K562 (cell line): ENCODE measurements at regions not wholly inside any gene's neighbourhood (a gene's known extent, or its start where the extent isn't known, plus 50 kb on each side); places are given as distances from the start of the nearest gene placed in this dataset.

ENCODE experiments used
- ATAC-seq: fragments of 200-7000 bp; cut with Tn5 transposase; 3 replicates; pipeline ENCODE4 v1.9.1; 2020; ENCODE audit warnings: moderate library complexity
- BruUV-seq: library from RNA; stranded (reverse); fragments of 400-500 nt; replicated peaks from 2 replicates; lab custom pipeline; 2021; lab: Mats Ljungman, UMichigan
- CTCF ChIA-PET: fragments of 300-600 bp; formaldehyde crosslinking; extraction: SDS; loops from one replicate; lab custom pipeline; 2021; ENCODE audit warnings: low intra/inter-chr PET ratio; lab: Yijun Ruan, JAX
- POLR2A ChIA-PET: fragments of 300-600, 350-650 bp; sonication (Branson Sonifier 250); formaldehyde crosslinking; extraction: SDS; loops from one replicate; lab custom pipeline; 2021; ENCODE audit warnings: antibody characterized with exemption, inconsistent platforms; lab: Yijun Ruan, JAX
- DNase-seq, 4 experiments: peaks; one replicate each; pipeline versions ENCODE4 v3.0.0 to v3.0.0-alpha.2; 2011 to 2018; ENCODE audit warnings: low spot score in 3 of 4, mixed read lengths in 3 of 4; ENCODE audit errors: extremely low read depth in 1 of 4
- FAIRE-seq: peaks from 2 replicates; lab custom pipeline; 2011; peaks lifted over from hg19 to GRCh38; lab: Jason Lieb, UNC
- H2AFZ ChIP-seq: 2 replicates; pipeline ENCODE4 v1.6.0; 2011; ENCODE audit warnings: low read depth, low read length, control low read depth, inconsistent platforms
- H3K27ac ChIP-seq: fragments of 200-600 bp; 3 replicates; pipeline ENCODE4 v1.8.0; 2011; ENCODE audit warnings: low read depth, mild to moderate bottlenecking, control low read depth, inconsistent platforms, low read length, moderate library complexity, mixed read lengths; ENCODE audit errors: extremely low read depth
- H3K27me3 ChIP-seq, 2 experiments: fragments of 300-600 bp in 1 of 2; 2 replicates in 1 of 2; 3 replicates in 1 of 2; pipeline versions ENCODE4 v1.6.0 to v1.8.0; 2011; ENCODE audit warnings: inconsistent platforms in 2 of 2, low read length in 2 of 2, mild to moderate bottlenecking in 1 of 2, mixed read lengths in 1 of 2, moderate library complexity in 1 of 2; ENCODE audit not compliant: control insufficient read depth in 2 of 2, insufficient read depth in 2 of 2
- H3K36me3 ChIP-seq: fragments of 300-600 bp; 3 replicates; pipeline ENCODE4 v1.8.0; 2011; ENCODE audit warnings: mild to moderate bottlenecking, low read length, inconsistent platforms; ENCODE audit not compliant: control insufficient read depth, insufficient read depth
- H3K4me1 ChIP-seq, 2 experiments: fragments of 200-600 bp in 1 of 2; replicated peaks in 1 of 2; 2 replicates in 1 of 2; 3 replicates in 1 of 2; pipeline versions ENCODE4 v1.5.1 to v1.8.0; 2011; ENCODE audit warnings: inconsistent platforms in 2 of 2, low read length in 2 of 2, mild to moderate bottlenecking in 1 of 2, mixed read lengths in 1 of 2, moderate library complexity in 1 of 2; ENCODE audit not compliant: control insufficient read depth in 2 of 2, insufficient read depth in 2 of 2
- H3K4me2 ChIP-seq: 2 replicates; pipeline ENCODE4 v1.6.1; 2011; ENCODE audit warnings: low read length, control low read depth, inconsistent platforms, mixed read lengths; ENCODE audit not compliant: insufficient read depth
- H3K4me3 ChIP-seq: fragments of 200-600 bp; sonication (generic), shearing (Covaris generic); 2 replicates; pipeline ENCODE4 v1.5.1; 2016; ENCODE audit warnings: control low read depth, inconsistent platforms
- H3K79me2 ChIP-seq: fragments of 200-600 bp; 3 replicates; pipeline ENCODE4 v1.8.0; 2011; ENCODE audit warnings: low read length, inconsistent platforms; ENCODE audit not compliant: control insufficient read depth, insufficient read depth
- H3K9ac ChIP-seq, 2 experiments: 2 replicates each; pipeline versions ENCODE4 v1.6.0 to v1.6.1; 2011; ENCODE audit warnings: low read depth in 2 of 2, low read length in 2 of 2, control low read depth in 1 of 2, inconsistent platforms in 1 of 2, mild to moderate bottlenecking in 1 of 2, mixed read lengths in 1 of 2; ENCODE audit not compliant: insufficient read depth in 1 of 2
- H3K9me1 ChIP-seq: one replicate; pipeline ENCODE4 v1.6.0; 2011; ENCODE audit warnings: inconsistent platforms, mild to moderate bottlenecking, low read length, moderate library complexity; ENCODE audit not compliant: control insufficient read depth, insufficient read depth
- H3K9me3 ChIP-seq: replicated peaks from 2 replicates; pipeline ENCODE4 v1.5.1; 2011; ENCODE audit warnings: low read depth, low read length, inconsistent platforms; ENCODE audit not compliant: control insufficient read depth, insufficient read depth
- H4K20me1 ChIP-seq: replicated peaks from 2 replicates; pipeline ENCODE4 v1.6.1; 2011; ENCODE audit warnings: low read length, inconsistent platforms, mixed read lengths; ENCODE audit not compliant: control insufficient read depth, insufficient read depth
- CEBPG ChIP-seq, 3 experiments: fragments of 200-800 bp in 1 of 3; sonication (Bioruptor generic) in 1 of 3; sonication (generic) in 1 of 3; formaldehyde crosslinking in 1 of 3; IDR thresholded peaks in 2 of 3; conservative IDR thresholded peaks in 1 of 3; 2 replicates each; pipeline versions ENCODE4 v1.6.1 to v1.8.0; 2016 to 2022; ENCODE audit warnings: missing compliant biosample characterization in 2 of 3, missing genetic modification characterization in 2 of 3, mild to moderate bottlenecking in 1 of 3, missing genetic modification reagents in 1 of 3
- HOXB6 ChIP-seq: fragments of 250-450 bp; sonication (Bioruptor Pico); IDR thresholded peaks from 2 replicates; pipeline ENCODE4 v1.5.1; 2022; ENCODE audit warnings: mild to moderate bottlenecking, borderline replicate concordance
- JUND ChIP-seq, 2 experiments: IDR thresholded peaks; 2 replicates in 1 of 2; 3 replicates in 1 of 2; pipeline ENCODE4 v1.6.1; 2011; ENCODE audit warnings: borderline replicate concordance in 2 of 2, low read depth in 2 of 2, low read length in 2 of 2, improper control_type of control experiment in 1 of 2, missing biosample characterization in 1 of 2, missing genetic modification characterization in 1 of 2, missing genetic modification reagents in 1 of 2
- MAFG ChIP-seq: fragments of 450-650 bp; conservative IDR thresholded peaks from 2 replicates; pipeline ENCODE4 v1.6.1; 2016; ENCODE audit warnings: missing genetic modification characterization, missing compliant biosample characterization
- MEF2D ChIP-seq: conservative IDR thresholded peaks from 2 replicates; pipeline ENCODE4 v1.6.1; 2016; ENCODE audit warnings: low read depth, missing genetic modification characterization, missing compliant biosample characterization
- SRSF7 ChIP-seq: fragments of 200-400 bp; formaldehyde crosslinking; optimal IDR thresholded peaks from 2 replicates; pipeline ENCODE3; 2017; ENCODE audit warnings: mild to moderate bottlenecking, low read depth, low read length
- TAF15 ChIP-seq: fragments of 200-400 bp; formaldehyde crosslinking; IDR thresholded peaks from 2 replicates; pipeline ENCODE4 v1.6.1; 2017; ENCODE audit warnings: mild to moderate bottlenecking, low read depth, low read length, moderate library complexity
- ZC3H11A ChIP-seq: IDR thresholded peaks from 2 replicates; pipeline ENCODE4 v1.6.1; 2012; ENCODE audit warnings: low read depth, low read length, improper control_type of control experiment
- ZFP36 ChIP-seq: fragments of 150-350 bp; IDR thresholded peaks from 2 replicates; pipeline ENCODE4 v1.6.1; 2018; ENCODE audit warnings: low read length, low read depth; ENCODE audit not compliant: partially characterized antibody
- ZNF146 ChIP-seq: IDR thresholded peaks from one replicate; pipeline ENCODE4 v1.6.1; 2018; ENCODE audit warnings: missing compliant biosample characterization; ENCODE audit not compliant: unreplicated experiment
- ZNF239 ChIP-seq: fragments of 250-450 bp; sonication (Bioruptor Pico); IDR thresholded peaks from 2 replicates; pipeline ENCODE4 v1.4.0; 2020; ENCODE audit warnings: mild to moderate bottlenecking
- WGBS: fragments of 100-300 bp; shearing (Covaris generic); methylation state at CpG from one replicate; pipeline ENCODE4 v1.1.6; 2016; ENCODE audit warnings: low coverage, mixed read lengths; ENCODE audit not compliant: insufficient coverage; ENCODE audit errors: missing lambda C conversion rate; 5-methylcytosine and 5-hydroxymethylcytosine counted together
- in situ Hi-C: fragments of 300-500 bp; cut with MboI; formaldehyde crosslinking; loops from 4 replicates; pipeline ENCODE4 v1.15.0; 2018; ENCODE audit warnings: inconsistent platforms, mixed read lengths
- intact Hi-C: fragments of 100-400 bp; cut with micrococcal nuclease; formaldehyde crosslinking; loops from 2 replicates; pipeline ENCODE4 v1.14.2; 2022
- TF ChIP-seq, protein P1 (sequence below): fragments of 450-650 bp; formaldehyde crosslinking; IDR thresholded peaks from 2 replicates; pipeline ENCODE4 v1.4.0; 2020; ENCODE audit warnings: mild to moderate bottlenecking, mixed read lengths
- TF ChIP-seq, protein P2 (sequence below): sonication (generic); formaldehyde crosslinking; IDR thresholded peaks from 2 replicates; pipeline ENCODE4 v1.8.0; 2022; ENCODE audit warnings: mild to moderate bottlenecking, low read depth, missing genetic modification reagents
- TF ChIP-seq, protein P3 (sequence below): fragments of 450-650 bp; formaldehyde crosslinking; IDR thresholded peaks from 2 replicates; pipeline ENCODE4 v1.4.0; 2022; ENCODE audit warnings: mild to moderate bottlenecking, moderate library complexity
- TF ChIP-seq, protein P4 (sequence below): fragments of 150-350 bp; IDR thresholded peaks from 2 replicates; pipeline ENCODE4 v1.6.1; 2014; ENCODE audit warnings: low read depth, mild to moderate bottlenecking, low read length, borderline replicate concordance

DNA sequence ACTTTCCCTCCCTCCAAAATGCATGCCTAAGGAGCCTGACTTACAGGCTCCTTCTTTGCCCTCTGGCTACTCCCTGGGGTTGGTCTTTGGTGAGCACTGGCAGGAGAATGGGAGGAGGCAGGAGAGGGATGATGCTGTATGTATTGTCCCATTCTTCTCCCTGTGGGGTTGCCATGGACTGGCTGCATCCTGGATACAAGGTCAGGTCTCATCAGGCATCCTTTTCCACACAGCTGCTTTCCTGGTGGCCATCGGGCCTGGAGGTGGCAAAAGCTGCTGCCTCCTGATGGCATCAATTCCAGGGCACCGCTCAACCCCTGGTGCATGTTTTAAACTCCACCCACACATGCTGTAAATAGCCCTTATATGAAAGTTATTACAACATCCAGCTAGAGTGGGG, 257.2 kb downstream of the ETS1 start:
- 0% methylated on average over 2 of the region's 2 CpGs for WGBS
- FAIRE-seq = no peak
- intact Hi-C loops = no loop called here
- H3K9ac ChIP-seq = no peak overlapping the region
- no peaks in the 10 kb centered on the region for H3K9me3 ChIP-seq
- no peak overlapping the region for H3K4me3 ChIP-seq
- H3K4me2 ChIP-seq = no peak overlapping the region
- H3K79me2 ChIP-seq = no peaks in the 10 kb centered on the region
- H3K27ac ChIP-seq = no peak overlapping the region
- DNase-seq = no peak
- ChIA-PET POLR2A (no interaction called here), CTCF (no interaction called here)
- BruUV-seq = no TSS peak
- no peaks in the 10 kb centered on the region for H3K27me3 ChIP-seq
- H3K4me1 ChIP-seq = no peaks in the 10 kb centered on the region; a peak in 1 of 5 replicates
- in situ Hi-C loops = no loop called here
- H4K20me1 ChIP-seq = no peaks in the 10 kb centered on the region
- H3K9me1 ChIP-seq = no peaks in the 10 kb centered on the region
- ATAC-seq = no peak
- no peaks in the 10 kb centered on the region for H3K36me3 ChIP-seq
- no peak overlapping the region for H2AFZ ChIP-seq
- TF ChIP-seq ZNF146 (CRISPR knock-in tag) (no peak), CEBPG (CRISPR knock-in tag; IDR thresholded peaks at IDR 0.05) (no peak), CEBPG (tag; conservative IDR thresholded peaks at IDR 0.05 in 1 of 2, IDR thresholded peaks at IDR 0.05 in 1 of 2) (no peak), SRSF7 (no peak), HOXB6 (CRISPR knock-in tag) (no peak), MEF2D (tag) (no peak), JUND (IDR thresholded peaks at IDR 0.05; ENCODE audit: borderline replicate concordance, low read depth, low read length) (no peak), JUND (tag; IDR thresholded peaks at IDR 0.05; ENCODE audit: borderline replicate concordance, low read depth, low read length) (no peak), ZC3H11A (no peak), ZNF239 (CRISPR knock-in tag) (no peak), TAF15 (no peak), MAFG (tag) (no peak), ZFP36 (no peak)
- TF ChIP-seq, protein P1, sequence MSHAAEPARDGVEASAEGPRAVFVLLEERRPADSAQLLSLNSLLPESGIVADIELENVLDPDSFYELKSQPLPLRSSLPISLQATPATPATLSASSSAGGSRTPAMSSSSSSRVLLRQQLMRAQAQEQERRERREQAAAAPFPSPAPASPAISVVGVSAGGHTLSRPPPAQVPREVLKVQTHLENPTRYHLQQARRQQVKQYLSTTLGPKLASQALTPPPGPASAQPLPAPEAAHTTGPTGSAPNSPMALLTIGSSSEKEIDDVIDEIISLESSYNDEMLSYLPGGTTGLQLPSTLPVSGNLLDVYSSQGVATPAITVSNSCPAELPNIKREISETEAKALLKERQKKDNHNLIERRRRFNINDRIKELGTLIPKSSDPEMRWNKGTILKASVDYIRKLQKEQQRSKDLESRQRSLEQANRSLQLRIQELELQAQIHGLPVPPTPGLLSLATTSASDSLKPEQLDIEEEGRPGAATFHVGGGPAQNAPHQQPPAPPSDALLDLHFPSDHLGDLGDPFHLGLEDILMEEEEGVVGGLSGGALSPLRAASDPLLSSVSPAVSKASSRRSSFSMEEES (CRISPR knock-in tag) = no peak
- TF ChIP-seq, protein P2, sequence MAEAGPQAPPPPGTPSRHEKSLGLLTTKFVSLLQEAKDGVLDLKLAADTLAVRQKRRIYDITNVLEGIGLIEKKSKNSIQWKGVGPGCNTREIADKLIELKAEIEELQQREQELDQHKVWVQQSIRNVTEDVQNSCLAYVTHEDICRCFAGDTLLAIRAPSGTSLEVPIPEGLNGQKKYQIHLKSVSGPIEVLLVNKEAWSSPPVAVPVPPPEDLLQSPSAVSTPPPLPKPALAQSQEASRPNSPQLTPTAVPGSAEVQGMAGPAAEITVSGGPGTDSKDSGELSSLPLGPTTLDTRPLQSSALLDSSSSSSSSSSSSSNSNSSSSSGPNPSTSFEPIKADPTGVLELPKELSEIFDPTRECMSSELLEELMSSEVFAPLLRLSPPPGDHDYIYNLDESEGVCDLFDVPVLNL (CRISPR knock-in tag) = no peak
- TF ChIP-seq, protein P3, sequence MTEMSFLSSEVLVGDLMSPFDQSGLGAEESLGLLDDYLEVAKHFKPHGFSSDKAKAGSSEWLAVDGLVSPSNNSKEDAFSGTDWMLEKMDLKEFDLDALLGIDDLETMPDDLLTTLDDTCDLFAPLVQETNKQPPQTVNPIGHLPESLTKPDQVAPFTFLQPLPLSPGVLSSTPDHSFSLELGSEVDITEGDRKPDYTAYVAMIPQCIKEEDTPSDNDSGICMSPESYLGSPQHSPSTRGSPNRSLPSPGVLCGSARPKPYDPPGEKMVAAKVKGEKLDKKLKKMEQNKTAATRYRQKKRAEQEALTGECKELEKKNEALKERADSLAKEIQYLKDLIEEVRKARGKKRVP (CRISPR knock-in tag) = no peak
- TF ChIP-seq, protein P4, sequence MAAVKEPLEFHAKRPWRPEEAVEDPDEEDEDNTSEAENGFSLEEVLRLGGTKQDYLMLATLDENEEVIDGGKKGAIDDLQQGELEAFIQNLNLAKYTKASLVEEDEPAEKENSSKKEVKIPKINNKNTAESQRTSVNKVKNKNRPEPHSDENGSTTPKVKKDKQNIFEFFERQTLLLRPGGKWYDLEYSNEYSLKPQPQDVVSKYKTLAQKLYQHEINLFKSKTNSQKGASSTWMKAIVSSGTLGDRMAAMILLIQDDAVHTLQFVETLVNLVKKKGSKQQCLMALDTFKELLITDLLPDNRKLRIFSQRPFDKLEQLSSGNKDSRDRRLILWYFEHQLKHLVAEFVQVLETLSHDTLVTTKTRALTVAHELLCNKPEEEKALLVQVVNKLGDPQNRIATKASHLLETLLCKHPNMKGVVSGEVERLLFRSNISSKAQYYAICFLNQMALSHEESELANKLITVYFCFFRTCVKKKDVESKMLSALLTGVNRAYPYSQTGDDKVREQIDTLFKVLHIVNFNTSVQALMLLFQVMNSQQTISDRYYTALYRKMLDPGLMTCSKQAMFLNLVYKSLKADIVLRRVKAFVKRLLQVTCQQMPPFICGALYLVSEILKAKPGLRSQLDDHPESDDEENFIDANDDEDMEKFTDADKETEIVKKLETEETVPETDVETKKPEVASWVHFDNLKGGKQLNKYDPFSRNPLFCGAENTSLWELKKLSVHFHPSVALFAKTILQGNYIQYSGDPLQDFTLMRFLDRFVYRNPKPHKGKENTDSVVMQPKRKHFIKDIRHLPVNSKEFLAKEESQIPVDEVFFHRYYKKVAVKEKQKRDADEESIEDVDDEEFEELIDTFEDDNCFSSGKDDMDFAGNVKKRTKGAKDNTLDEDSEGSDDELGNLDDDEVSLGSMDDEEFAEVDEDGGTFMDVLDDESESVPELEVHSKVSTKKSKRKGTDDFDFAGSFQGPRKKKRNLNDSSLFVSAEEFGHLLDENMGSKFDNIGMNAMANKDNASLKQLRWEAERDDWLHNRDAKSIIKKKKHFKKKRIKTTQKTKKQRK = no peak
